A549 (cell line): ENCODE measurements at regions not wholly inside any gene's neighbourhood (a gene's known extent, or its start where the extent isn't known, plus 50 kb on each side); places are given as distances from the start of the nearest gene placed in this dataset.

Source experiments
- ATAC-seq, 2 experiments: fragments of 200-7000 bp in 1 of 2; fragments of >200 bp in 1 of 2; cut with Nextera tagmentation in 1 of 2; cut with Tn5 transposase in 1 of 2; 3 replicates each; pipeline versions ENCODE4 v1.8.0 to v1.9.1; 2018 to 2020; ENCODE audit warnings: mild to moderate bottlenecking in 1 of 2, moderate library complexity in 1 of 2
- CTCF ChIA-PET: fragments of 300-600 bp; sonication (Branson Sonifier 250); formaldehyde crosslinking; extraction: SDS; loops from one replicate; lab custom pipeline; 2021; ENCODE audit warnings: antibody characterized with exemption, inconsistent platforms; lab: Yijun Ruan, JAX
- POLR2A ChIA-PET: fragments of 350-600 bp; formaldehyde crosslinking; extraction: SDS; loops from one replicate; lab custom pipeline; 2021; ENCODE audit warnings: antibody characterized with exemption, inconsistent platforms; lab: Yijun Ruan, JAX
- DNase-seq, 2 experiments: peaks; one replicate each; pipeline versions ENCODE4 v3.0.0 to v3.0.0-alpha.2; 2011 to 2016; ENCODE audit warnings: low read depth in 1 of 2, low spot score in 1 of 2
- FAIRE-seq: peaks from 2 replicates; lab custom pipeline; 2011; peaks lifted over from hg19 to GRCh38; lab: Jason Lieb, UNC
- H3K27ac ChIP-seq, 2 experiments: fragments of >200 bp; sonication (Bioruptor Twin); formaldehyde crosslinking; 3 replicates each; pipeline ENCODE4 v1.5.1; 2016 to 2017
- H3K4me1 ChIP-seq: fragments of >200 bp; sonication (Bioruptor Twin); formaldehyde crosslinking; 3 replicates; pipeline ENCODE4 v1.6.1; 2016
- H3K4me2 ChIP-seq: fragments of >200 bp; sonication (Bioruptor Twin); formaldehyde crosslinking; 3 replicates; pipeline ENCODE4 v1.6.1; 2016
- H3K4me3 ChIP-seq: fragments of >200 bp; sonication (Bioruptor Twin); formaldehyde crosslinking; 3 replicates; pipeline ENCODE4 v1.5.1; 2016
- H3K9me3 ChIP-seq: fragments of >200 bp; sonication (Bioruptor Twin); formaldehyde crosslinking; 3 replicates; pipeline ENCODE4 v1.6.1; 2016
- BCL3 ChIP-seq: fragments of >200 bp; sonication (Bioruptor Twin); formaldehyde crosslinking; IDR thresholded peaks from 3 replicates; pipeline ENCODE4 v1.6.1; 2016
- CBX2 ChIP-seq: fragments of 200-600 bp; sonication (generic); IDR thresholded peaks from 2 replicates; pipeline ENCODE4 v1.6.1; 2016; ENCODE audit warnings: low read depth, mild to moderate bottlenecking, borderline replicate concordance
- CHD2 ChIP-seq: fragments of 150-350 bp; IDR thresholded peaks from 2 replicates; pipeline ENCODE4 v1.6.1; 2014; ENCODE audit warnings: low read length; ENCODE audit not compliant: partially characterized antibody
- HEYL ChIP-seq: fragments of 250-450 bp; sonication (Bioruptor Pico); IDR thresholded peaks from 2 replicates; pipeline ENCODE4 v1.8.0; 2021; ENCODE audit warnings: mild to moderate bottlenecking, moderate library complexity
- HOXB13 ChIP-seq: fragments of 250-450 bp; sonication (Bioruptor Pico); IDR thresholded peaks from 2 replicates; pipeline ENCODE4 v1.5.0; 2020; ENCODE audit warnings: low read depth, mild to moderate bottlenecking, moderate library complexity
- JUNB ChIP-seq: fragments of >200 bp; sonication (Bioruptor Twin); formaldehyde crosslinking; IDR thresholded peaks from 2 replicates; pipeline ENCODE4 v1.6.1; 2016
- KDM1A ChIP-seq: fragments of 200-600 bp; sonication (generic); IDR thresholded peaks from 2 replicates; pipeline ENCODE4 v1.6.1; 2016; ENCODE audit warnings: low read depth, mild to moderate bottlenecking
- MAFK ChIP-seq: fragments of 450-650 bp; IDR thresholded peaks from 2 replicates; pipeline ENCODE4 v1.6.1; 2014; ENCODE audit not compliant: partially characterized antibody
- MYC ChIP-seq: IDR thresholded peaks from 2 replicates; pipeline ENCODE4 v1.6.1; 2012; ENCODE audit warnings: mild to moderate bottlenecking, inconsistent platforms, low read length, improper control_type of control experiment, borderline replicate concordance
- PBX3 ChIP-seq: IDR thresholded peaks from 2 replicates; pipeline ENCODE4 v1.6.1; 2012
- REST ChIP-seq: fragments of 200-600 bp; sonication (generic); IDR thresholded peaks from 2 replicates; pipeline ENCODE4 v1.6.1; 2016; ENCODE audit warnings: antibody characterized with exemption, mild to moderate bottlenecking, moderate library complexity
- RNF2 ChIP-seq: fragments of 200-600 bp; sonication (generic); IDR thresholded peaks from 2 replicates; pipeline ENCODE4 v1.6.1; 2016; ENCODE audit warnings: low read depth, mild to moderate bottlenecking, antibody characterized with exemption, moderate library complexity, borderline replicate concordance
- SREBF2 ChIP-seq: fragments of 450-650 bp; IDR thresholded peaks from 2 replicates; pipeline ENCODE4 v1.6.1; 2014; ENCODE audit warnings: mild to moderate bottlenecking, moderate library complexity
- ZC3H11A ChIP-seq: fragments of 450-650 bp; IDR thresholded peaks from 2 replicates; pipeline ENCODE4 v1.6.1; 2014; ENCODE audit warnings: antibody characterized with exemption, mild to moderate bottlenecking
- ZSCAN20 ChIP-seq: fragments of 250-450 bp; sonication (Bioruptor Pico); IDR thresholded peaks from 2 replicates; pipeline ENCODE4 v1.8.0; 2022; ENCODE audit warnings: mild to moderate bottlenecking, moderate library complexity
- whole genome bisulfite sequencing: methylation state at CpG from one replicate; pipeline ENCODE4 v1.1.6; 2017; ENCODE audit errors: missing lambda C conversion rate; 5-methylcytosine and 5-hydroxymethylcytosine counted together

GRCh38 chr2:19116918-19117317 is 241.5 kb downstream of the OSR1 start:
- Histone ChIP-seq H3K4me2 (no peak overlapping the region), H3K27ac (no peak overlapping the region), H3K9me3 (no peaks in the 10 kb centered on the region), H3K4me1 (no peaks in the 10 kb centered on the region), H3K4me3 (no peak overlapping the region)
- no peak for DNase-seq
- FAIRE-seq = no peak
- WGBS = 55% methylated on average over 4 of the region's 4 CpGs
- POLR2A ChIA-PET = no interaction called here
- CTCF ChIA-PET = no interaction called here
- TF ChIP-seq MAFK (no peak), RNF2 (no peak), MYC (no peak), SREBF2 (no peak), KDM1A (no peak), JUNB (no peak), ZC3H11A (no peak), CBX2 (no peak), HEYL (CRISPR knock-in tag) (no peak), CHD2 (no peak), HOXB13 (CRISPR knock-in tag) (no peak), PBX3 (no peak), REST (no peak)
- no peak for ATAC-seq

- POLR2A ChIA-PET = no interaction called here
- no peak overlapping the region for H3K27ac ChIP-seq
Observed at GRCh38 chr2:19114754-19115231, 243.6 kb downstream of the OSR1 start.

GRCh38 chr2:19114126-19114525 is 244.3 kb downstream of the OSR1 start:
- ChIA-PET POLR2A (no interaction called here), CTCF (no interaction called here)
- WGBS = 82% methylated on average over 1 of the region's 1 CpG
- DNase-seq = no peak
- Histone ChIP-seq H3K4me3 (no peak overlapping the region), H3K4me1 (no peaks in the 10 kb centered on the region), H3K4me2 (no peak overlapping the region), H3K27ac (no peak overlapping the region), H3K9me3 (no peaks in the 10 kb centered on the region)
- ATAC-seq = no peak
- TF ChIP-seq ZSCAN20 (CRISPR knock-in tag) = no peak
- FAIRE-seq = no peak

More at GRCh38 chr2:19114754-19115231, 243.6 kb downstream of the OSR1 start:
- no peak overlapping the region for H3K4me3 ChIP-seq
- DNase-seq = no peak
- no peaks in the 10 kb centered on the region for H3K4me1 ChIP-seq
- no peak for FAIRE-seq
- CTCF ChIA-PET = no interaction called here
- no peak overlapping the region for H3K4me2 ChIP-seq
- no peaks in the 10 kb centered on the region for H3K9me3 ChIP-seq
- no peak for ATAC-seq
- TF ChIP-seq BCL3 (no peak), RNF2 (no peak)
